Fibroblast of the aortic adventitia (primary cell): ENCODE measurements at regions not wholly inside any gene's neighbourhood (a gene's known extent, or its start where the extent isn't known, plus 50 kb on each side); places are given as distances from the start of the nearest gene placed in this dataset.

ENCODE experiments used
- DNase-seq: peaks from one replicate; pipeline ENCODE4 v3.0.0-alpha.2; 2010; ENCODE audit warnings: low read depth
- H3K4me3 ChIP-seq: 2 replicates; pipeline ENCODE4 v1.5.1; 2011; ENCODE audit warnings: low read depth, mild to moderate bottlenecking, control low read depth, low read length, moderate library complexity
- TF ChIP-seq, protein P1 (sequence below): IDR thresholded peaks from 2 replicates; pipeline ENCODE4 v1.5.1; 2011; ENCODE audit warnings: mild to moderate bottlenecking, low read length, control low read depth, inconsistent platforms; ENCODE audit not compliant: insufficient read depth

DNA sequence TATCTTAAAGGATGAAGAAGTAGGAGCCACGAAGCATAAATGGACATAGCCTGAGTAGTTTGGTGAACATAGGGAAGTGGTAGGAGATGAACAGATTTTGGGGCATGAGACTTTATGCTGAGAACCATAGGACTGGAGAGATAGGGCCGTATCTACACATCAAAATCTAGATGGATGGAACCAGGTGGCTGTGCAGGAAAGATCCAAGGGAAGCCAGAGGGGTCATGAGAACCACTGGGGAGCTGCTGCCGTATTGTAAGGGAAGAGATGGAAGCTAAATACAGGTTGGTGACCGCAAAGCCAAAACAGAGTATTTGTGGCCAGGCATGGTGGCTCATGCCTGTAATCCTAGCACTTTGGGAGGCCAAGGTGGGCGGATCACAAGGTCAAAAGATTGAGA is 124.3 kb downstream of the TRIB2 start:
- TF ChIP-seq, protein P1, sequence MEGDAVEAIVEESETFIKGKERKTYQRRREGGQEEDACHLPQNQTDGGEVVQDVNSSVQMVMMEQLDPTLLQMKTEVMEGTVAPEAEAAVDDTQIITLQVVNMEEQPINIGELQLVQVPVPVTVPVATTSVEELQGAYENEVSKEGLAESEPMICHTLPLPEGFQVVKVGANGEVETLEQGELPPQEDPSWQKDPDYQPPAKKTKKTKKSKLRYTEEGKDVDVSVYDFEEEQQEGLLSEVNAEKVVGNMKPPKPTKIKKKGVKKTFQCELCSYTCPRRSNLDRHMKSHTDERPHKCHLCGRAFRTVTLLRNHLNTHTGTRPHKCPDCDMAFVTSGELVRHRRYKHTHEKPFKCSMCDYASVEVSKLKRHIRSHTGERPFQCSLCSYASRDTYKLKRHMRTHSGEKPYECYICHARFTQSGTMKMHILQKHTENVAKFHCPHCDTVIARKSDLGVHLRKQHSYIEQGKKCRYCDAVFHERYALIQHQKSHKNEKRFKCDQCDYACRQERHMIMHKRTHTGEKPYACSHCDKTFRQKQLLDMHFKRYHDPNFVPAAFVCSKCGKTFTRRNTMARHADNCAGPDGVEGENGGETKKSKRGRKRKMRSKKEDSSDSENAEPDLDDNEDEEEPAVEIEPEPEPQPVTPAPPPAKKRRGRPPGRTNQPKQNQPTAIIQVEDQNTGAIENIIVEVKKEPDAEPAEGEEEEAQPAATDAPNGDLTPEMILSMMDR = no peak
- no peak overlapping the region for H3K4me3 ChIP-seq
- no peak for DNase-seq

DNA sequence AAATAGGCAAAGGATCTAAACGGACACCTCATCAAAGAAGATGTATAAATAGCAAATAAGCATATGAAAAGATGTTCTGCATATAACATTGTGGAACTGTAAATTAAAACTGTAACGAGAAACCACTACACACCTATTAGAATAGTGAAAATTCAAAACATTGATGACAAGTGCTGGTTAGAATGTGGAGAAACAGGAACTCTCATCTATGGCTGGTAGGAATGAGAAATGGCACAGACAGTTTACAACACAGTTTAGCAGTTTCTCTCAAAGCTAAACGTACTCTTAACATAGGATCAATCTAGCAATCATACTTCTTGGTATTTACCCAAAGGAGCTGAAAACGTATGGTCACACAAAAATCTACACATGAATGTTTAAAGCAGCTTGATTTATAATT is 126.2 kb downstream of the TRIB2 start:
- no peak for DNase-seq
- TF ChIP-seq, protein P1 = no peak
- H3K4me3 ChIP-seq = no peak overlapping the region

DNA sequence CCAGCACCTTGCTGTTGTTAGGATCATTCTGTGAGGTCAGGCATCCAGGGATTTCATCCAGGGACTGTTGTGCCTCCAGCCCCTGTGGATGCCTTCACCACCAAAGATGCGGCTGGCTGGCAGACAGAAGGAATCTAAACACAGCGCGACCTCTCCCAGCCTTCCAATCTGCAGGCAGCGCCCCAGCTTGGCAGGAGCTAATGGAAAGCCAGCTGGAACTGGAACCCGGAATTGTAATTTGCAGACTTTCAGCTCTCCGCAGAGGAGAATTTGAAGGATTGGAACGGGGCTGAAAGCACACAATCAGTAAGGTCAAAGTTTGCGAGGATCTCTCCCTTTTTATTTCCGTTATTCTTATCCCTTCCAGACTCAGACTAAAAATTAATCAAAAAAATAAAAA is 127.8 kb downstream of the TRIB2 start:
- DNase-seq = peak; percentile 35
- TF ChIP-seq, protein P1 = no peak
- no peak overlapping the region for H3K4me3 ChIP-seq

DNA sequence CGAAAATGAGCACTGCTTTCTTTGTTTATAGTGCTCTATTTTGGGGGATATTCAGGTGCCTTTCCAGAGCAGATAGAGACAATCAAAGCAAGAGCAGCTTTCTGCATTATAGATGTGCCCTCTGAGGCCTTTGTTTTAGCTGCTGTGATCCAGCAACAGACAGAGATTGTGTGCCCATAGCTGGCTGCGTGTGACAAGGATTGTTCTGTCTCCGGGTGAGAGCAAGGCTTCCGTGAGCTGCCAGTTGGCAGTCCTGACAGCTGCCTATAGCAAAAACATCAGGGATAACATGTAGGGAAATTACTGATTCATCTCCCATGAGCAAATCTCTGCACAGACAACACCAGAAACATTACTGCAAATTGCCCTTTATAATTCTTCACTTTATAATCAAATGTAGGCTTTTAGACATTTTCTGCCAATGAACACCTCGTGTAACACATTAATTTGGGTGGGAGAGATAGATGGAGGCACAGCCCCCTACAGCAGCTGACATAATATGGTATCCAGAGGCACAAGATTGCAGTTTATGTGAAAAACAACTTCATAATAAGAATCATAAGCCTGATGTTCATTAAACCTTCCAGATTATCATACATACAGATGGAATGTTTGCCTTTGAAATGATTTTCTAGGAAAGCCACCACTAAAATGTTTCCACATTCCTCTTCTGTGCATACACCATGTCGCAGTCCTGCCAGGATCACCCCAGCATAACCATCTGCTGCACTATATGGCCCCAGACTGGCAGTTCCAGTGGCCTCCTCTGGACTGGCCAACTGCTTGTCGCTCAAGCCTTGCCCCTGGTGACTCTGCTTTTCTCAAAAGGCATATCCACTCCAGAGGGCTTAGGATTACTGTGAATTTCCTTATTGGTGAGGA is 131.2 kb downstream of the TRIB2 start:
- TF ChIP-seq, protein P1 = no peak
- no peak for DNase-seq
- no peak overlapping the region for H3K4me3 ChIP-seq

DNA sequence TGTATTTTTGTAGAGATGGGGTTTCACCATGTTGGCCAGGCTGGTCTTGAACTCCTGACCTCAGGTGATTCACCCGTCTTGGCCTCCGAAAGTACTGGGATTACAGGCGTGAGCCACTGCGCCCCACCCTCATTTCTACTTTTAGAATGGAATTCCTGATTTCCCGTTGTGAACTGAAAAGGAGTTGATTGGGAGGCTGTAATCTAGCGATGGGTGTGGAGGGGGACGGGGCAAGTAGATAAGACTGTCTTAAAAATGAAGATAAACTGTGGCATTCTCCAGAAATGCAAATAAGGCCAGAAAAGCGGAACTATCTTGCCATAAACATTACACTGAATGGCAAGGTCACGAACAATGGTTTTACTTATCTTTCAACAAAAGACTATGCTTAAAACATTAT is 135.4 kb downstream of the TRIB2 start:
- no peak for DNase-seq
- TF ChIP-seq, protein P1 = no peak
- H3K4me3 ChIP-seq = no peak overlapping the region

DNA sequence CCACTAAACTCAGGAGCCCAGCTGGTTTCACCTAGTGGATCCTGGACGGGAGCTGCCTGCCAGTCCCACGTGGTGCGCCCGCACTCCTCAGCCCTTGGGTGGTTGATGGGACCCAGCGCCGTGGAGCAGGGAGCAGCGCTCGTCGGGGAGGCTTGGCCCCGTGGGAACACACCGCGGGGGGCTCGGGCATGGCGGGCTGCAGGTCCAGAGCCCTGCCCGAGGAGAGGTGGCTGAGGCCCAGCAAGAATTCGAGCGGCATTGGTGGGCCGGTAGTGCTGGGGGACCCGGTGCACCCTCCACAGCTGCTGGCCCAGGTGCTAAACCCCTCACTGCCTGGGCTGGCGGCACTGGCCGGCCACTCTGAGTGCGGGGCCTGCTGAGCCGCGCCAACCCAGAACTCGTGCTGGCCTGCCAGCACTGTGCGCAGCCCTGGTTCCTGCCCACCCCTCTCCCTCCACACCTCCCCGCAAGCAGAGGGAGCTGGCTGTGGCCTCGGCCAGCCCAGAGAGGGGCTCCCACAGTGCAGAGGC is 137.3 kb downstream of the TRIB2 start:
- TF ChIP-seq, protein P1 = no peak
- H3K4me3 ChIP-seq = no peak overlapping the region
- no peak for DNase-seq
